GM12865 (cell line): ENCODE measurements at regions not wholly inside any gene's neighbourhood (a gene's known extent, or its start where the extent isn't known, plus 50 kb on each side); places are given as distances from the start of the nearest gene placed in this dataset.

ENCODE experiments used
- DNase-seq: peaks from one replicate; pipeline ENCODE4 v3.0.0; 2010; ENCODE audit warnings: low read depth
- H3K4me3 ChIP-seq: 2 replicates; pipeline ENCODE4 v1.5.1; 2011; ENCODE audit warnings: mild to moderate bottlenecking, low read depth, low read length, control low read depth
- TF ChIP-seq, protein P1 (sequence below): IDR thresholded peaks from 2 replicates; pipeline ENCODE4 v1.5.1; 2011; ENCODE audit warnings: low read length, control low read depth, low read depth, inconsistent platforms; ENCODE audit not compliant: insufficient read depth; ENCODE audit errors: missing control alignments

DNA sequence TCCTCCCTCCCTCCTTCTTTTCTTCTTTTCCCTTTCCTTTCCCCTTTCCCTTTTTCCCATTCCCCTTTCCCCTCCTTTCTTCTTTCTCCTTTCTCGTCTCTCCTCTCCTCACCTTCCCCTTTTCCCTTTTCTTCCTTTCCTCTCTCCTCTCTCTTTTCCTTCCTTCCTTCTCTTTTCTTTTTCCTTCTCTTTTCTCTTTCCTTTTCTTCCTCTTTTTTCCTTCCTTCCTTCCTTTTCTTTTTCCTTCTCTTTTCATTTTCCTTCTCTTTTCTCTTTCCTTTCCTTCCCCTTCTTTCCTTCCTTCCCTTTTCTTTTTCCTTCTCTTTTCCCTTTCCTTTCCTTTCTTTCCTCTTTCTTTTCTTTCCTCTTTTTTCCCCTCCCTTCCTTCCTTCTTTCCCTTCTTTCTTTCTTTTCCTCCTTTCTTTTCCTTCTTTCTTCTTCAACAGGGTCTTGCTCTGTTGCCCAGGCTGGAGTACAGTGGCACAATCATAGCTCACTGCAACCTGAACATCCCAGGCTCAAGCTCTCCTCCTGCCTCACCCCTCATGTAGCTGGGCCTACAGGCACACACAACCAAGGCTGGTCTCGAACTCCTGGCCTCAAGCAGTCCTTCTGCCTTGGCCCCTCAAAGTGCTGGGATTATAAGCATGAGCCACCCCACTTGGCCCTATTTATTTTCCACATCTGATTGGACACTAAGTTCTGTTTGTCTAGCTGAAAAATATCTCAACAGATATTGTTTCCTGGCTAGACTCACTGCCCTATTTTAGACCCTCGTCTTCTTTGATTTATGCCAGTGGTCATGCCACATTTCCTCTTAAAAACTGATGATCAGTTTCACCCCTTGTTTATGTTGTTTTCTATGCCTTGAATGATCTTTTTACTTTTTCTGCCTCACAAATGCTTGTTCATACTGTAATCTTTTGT is 57.1 kb upstream of the MACF1 start:
- no peak overlapping the region for H3K4me3 ChIP-seq
- no peak for DNase-seq
- TF ChIP-seq, protein P1, sequence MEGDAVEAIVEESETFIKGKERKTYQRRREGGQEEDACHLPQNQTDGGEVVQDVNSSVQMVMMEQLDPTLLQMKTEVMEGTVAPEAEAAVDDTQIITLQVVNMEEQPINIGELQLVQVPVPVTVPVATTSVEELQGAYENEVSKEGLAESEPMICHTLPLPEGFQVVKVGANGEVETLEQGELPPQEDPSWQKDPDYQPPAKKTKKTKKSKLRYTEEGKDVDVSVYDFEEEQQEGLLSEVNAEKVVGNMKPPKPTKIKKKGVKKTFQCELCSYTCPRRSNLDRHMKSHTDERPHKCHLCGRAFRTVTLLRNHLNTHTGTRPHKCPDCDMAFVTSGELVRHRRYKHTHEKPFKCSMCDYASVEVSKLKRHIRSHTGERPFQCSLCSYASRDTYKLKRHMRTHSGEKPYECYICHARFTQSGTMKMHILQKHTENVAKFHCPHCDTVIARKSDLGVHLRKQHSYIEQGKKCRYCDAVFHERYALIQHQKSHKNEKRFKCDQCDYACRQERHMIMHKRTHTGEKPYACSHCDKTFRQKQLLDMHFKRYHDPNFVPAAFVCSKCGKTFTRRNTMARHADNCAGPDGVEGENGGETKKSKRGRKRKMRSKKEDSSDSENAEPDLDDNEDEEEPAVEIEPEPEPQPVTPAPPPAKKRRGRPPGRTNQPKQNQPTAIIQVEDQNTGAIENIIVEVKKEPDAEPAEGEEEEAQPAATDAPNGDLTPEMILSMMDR: no peak

DNA sequence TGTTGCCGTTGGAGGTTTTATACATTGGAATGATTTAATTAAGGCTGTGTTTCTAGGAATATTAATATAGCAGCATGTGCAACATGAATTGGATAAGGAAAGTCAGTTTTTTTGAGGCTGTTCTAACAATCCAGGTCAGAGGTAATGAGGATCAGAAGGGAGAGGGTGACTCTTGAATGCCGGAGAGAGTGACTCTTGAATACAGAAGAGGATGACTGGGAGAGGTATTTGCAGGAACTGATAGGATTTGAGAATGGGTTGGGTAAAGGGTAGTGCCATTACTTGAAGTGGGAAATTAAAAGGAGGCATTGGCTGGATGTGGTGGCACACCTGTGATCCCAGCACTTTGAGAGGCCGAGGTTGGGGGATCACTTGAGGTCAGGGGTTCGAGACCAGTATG is 55.6 kb upstream of the MACF1 start:
- TF ChIP-seq, protein P1: no peak
- no peak for DNase-seq
- H3K4me3 ChIP-seq: no peak overlapping the region

DNA sequence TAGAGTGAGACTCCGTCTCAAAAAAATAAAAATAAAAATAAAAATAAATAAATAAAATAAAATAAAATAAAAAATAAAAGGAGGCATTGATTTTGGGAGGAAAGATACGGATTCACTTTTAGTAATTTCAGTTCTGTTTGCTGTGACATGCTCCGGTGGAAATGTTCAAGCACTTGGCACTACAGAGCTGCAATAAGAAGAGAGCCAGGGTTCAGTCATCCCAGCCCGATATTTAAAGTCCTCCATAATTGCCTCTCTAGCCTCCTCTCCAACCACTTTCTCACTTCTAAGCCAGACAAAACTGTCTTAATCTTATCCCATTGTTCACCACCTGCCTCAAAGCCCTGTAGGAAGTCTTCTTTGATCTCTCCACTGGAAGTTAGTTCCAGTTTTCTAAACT is 55.0 kb upstream of the MACF1 start:
- no peak overlapping the region for H3K4me3 ChIP-seq
- DNase-seq: no peak
- TF ChIP-seq, protein P1: no peak

DNA sequence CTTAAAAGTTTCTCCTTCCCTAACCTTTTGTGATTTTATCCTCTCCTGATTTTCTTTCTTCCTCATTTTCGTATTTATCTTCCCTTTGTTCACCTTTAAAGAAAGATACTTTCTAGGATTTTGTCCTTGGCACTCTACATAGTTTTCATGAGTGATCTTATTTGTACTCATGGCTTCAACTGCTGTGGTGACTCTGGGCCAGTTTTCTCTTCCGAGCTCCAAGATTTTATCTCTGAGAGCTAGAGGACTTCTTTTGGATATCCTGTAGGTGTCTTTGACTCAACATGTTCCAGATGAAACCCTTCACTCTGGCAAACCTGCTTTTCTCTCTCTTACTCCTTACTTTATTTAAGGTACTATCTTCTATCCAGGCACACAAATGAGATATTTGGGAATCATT is 53.7 kb upstream of the MACF1 start:
- no peak for DNase-seq
- H3K4me3 ChIP-seq: no peak overlapping the region
- TF ChIP-seq, protein P1: no peak

DNA sequence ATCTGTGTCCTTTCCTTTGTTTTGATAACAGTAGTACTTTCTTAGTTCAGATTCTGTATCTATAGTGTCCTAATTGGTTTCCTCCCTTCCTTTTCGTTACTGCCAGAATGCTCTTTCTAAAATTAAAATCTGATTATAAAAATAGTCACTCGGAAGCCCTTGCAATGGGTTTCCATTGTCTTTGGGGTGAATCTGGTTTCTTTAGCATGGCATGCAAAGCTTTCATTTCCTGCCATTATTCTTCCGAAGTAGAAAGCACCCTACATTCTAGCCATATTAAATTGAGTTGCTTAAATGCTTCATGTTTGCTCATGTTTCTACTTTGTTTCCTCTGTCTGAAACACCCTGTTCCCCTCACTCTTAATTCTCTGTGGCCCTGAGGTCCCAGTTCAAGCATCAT is 53.2 kb upstream of the MACF1 start:
- H3K4me3 ChIP-seq: no peak overlapping the region
- TF ChIP-seq, protein P1: no peak
- DNase-seq: no peak

DNA sequence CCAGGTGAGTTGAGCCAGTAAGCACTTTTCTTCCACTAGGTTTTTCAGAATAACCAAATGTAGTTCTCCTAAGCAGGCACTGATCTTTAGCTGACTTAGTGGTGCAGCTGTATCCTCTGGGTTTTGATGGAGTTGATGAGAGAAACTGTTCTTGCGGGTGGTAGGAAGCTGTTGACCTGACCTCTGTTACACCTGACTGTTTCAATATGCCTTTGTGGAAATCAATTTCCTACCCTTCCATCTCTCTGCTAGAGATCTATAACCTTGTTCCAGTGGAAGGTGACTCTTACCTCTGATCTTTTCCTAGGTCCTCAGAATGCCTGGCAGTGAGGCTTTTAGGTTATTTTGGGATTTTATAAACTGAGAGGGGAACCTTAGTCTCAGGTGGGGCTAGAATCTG is 51.6 kb upstream of the MACF1 start:
- TF ChIP-seq, protein P1: no peak
- H3K4me3 ChIP-seq: no peak overlapping the region
- DNase-seq: no peak

DNA sequence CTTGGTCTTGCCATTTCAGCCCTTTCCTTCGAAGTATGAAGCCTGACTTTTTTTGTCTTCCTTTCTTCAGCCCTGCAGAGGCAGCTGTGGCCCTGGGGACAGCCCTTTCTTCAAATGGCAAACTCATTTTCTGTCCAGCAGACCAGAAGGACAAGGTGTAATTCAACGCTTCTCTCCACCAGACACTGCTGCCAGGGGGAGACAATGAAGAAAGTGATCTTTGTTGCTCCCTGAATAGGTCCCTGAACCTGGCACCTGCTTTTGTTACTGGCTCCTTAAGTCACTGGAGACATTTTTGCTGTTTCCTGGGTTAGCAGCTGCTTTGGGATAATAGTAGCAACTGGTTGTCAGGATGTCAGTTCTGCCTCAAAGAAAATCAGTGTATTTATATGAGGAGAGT is 50.8 kb upstream of the MACF1 start:
- DNase-seq: no peak
- H3K4me3 ChIP-seq: no peak overlapping the region

More for the DNA sequence above, 50.8 kb upstream of the MACF1 start:
- TF ChIP-seq, protein P1: no peak
